Activated CD4-positive, alpha-beta T cell treated with anti-CD3 and anti-CD28 coated beads, Interleukin-2, Interleukin-6, amounts not matched to agents 100 ng/mL and 50 ng/mL, durations not matched to agents 16 hours and 8 hours (primary cell): ENCODE measurements at regions not wholly inside any gene's neighbourhood (a gene's known extent, or its start where the extent isn't known, plus 50 kb on each side); places are given as distances from the start of the nearest gene placed in this dataset.

Experiments
- DNase-seq: peaks from one replicate; pipeline ENCODE4 v3.0.0-alpha.2; 2020

GRCh38 chr3:34696831-34697230, 898.4 kb downstream of the PDCD6IP start:
- no peak for DNase-seq

DNA sequence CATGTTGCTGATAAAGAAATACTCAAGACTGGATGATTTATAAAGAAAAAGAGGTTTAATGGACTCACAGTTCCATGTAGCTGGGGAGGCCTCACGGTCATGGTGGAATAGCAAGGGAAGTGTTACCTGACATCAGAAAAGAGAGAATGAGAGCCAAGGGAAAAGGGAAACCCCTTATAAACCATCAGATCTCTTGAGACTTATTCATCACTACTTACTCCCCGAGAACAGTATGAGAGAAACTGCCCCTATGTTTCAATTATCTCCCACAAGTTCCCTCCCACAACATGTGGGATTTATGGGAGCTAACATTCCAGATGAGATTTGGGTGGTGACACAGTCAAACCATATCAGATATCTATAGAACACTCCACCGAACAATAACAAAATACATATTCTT, 904.6 kb downstream of the PDCD6IP start:
- DNase-seq = no peak

DNA sequence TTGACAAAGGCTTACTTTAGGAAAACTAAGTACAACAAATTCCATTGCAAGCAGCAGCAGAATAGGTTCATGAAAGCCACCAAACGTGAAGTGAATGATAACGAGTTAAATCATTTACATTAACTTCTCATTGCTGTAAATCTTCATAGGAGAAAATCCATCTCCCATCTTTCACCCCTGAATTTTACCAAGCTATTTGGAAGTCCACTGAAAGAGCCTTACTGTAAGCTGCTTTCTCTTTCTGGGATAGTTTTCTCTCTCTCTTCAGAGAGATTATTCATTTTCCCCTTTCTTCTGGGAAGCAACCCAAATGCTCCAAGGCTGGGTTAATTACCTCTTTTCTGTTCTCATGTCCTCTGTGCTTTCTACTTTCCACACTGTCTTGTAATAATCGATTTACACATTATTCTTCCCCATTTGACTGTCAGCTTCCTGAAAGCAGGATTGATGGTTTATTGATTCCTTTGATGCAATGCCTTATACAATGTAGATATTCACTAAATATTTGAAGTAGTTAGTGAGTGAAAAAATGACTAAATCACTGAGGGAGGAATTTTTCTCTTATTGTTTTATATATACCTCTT, 914.3 kb upstream of the ARPP21 start:
- no peak for DNase-seq

DNA sequence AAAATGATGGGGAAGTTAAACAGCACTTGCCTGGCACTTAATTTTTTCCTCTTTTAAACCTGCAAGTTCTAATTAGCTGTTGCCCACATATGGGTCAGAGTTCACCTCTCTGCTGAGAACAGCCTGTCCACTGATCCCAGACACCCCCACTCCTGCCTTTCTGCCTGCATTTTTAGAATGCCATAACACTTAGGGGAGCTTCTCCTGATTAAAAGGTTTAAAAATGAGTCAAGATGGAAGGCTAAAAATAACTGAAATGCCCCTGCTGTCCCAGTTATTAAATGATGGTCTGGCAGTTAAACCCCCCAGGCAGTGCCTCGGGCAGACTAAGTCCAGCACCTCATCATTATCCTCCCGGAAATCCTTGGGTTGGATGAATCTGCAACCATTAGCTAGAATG, 913.6 kb upstream of the ARPP21 start:
- DNase-seq = no peak

GRCh38 chr3:34727700-34728099, 911.6 kb upstream of the ARPP21 start:
- peak; percentile 6 for DNase-seq

DNA sequence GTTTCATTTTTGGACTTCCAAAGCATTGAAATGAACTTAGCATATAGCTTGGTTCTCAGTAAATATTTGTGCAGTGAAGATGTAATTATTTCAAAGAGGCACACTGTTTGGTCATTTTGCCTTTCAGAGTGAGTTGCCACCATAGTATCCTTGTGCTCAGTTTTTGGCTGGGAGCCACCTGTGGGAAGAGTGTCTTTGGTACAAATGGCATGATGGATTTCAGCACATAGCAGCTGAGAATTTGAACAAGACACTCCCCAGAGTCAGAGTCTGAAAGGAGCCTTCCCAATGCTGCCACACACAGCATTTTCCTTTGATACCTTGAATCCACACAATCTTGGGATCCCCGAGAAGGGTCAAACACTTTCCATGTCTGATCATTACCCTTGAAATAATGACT, 897.2 kb upstream of the ARPP21 start:
- DNase-seq = no peak

GRCh38 chr3:34758630-34759261, 880.6 kb upstream of the ARPP21 start:
- DNase-seq = no peak

GRCh38 chr3:34777386-34777785, 861.9 kb upstream of the ARPP21 start:
- DNase-seq = no peak

DNA sequence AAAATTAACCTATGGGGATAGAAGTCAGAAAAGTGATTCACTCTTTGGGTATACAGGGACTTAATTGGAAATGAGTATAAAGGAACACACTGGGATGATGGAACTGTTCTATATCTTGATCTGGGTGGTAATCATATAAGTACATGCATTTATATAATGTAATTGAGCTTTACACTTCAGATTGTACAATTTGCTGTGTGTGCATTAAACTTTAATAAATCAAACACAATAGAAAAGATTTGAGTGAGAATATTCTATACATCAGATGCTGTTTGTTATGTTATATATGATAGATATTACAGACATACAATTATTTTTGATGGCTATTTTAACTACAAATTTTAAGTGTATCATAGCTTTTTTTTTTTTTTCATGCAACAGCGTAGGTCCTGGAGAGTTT, 860.2 kb upstream of the ARPP21 start:
- DNase-seq = no peak

DNA sequence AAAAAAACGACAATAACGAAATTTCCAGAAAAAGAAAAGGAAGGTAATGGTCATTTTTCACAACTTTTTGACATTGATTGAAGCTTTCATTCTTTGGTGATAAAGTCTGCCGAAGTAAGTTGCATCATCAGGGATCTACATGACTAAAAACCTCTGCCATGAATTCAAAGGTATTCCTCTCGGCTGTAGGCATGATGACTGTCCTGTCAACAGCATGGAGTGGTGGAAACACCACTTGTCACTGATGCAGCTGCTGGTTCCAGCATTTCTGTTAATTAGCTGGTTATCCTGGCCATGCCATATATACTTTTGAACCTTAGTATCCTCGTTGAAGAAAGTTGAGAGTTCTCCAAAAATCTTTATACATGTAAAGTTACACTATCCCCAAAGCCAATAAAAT, 859.0 kb upstream of the ARPP21 start:
- no peak for DNase-seq

DNA sequence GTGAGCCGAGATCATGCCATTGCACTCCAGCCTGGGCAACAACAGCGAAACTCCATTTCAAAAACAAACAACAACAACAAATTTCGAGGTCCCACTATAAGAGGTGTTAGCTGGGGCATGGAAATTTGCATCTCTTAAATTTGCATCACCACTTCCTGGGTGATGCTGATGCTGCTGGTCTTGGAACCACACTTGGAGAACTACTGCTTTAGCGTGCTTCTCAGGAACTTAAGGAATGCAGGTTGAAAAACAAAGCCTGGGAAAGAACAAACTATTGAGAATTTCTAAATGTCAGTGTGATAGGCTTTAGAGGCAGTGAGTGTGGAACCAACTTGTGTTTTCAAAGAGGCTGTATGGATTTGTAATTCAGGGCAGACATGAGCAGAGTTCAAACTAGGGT, 858.4 kb upstream of the ARPP21 start:
- DNase-seq = no peak

DNA sequence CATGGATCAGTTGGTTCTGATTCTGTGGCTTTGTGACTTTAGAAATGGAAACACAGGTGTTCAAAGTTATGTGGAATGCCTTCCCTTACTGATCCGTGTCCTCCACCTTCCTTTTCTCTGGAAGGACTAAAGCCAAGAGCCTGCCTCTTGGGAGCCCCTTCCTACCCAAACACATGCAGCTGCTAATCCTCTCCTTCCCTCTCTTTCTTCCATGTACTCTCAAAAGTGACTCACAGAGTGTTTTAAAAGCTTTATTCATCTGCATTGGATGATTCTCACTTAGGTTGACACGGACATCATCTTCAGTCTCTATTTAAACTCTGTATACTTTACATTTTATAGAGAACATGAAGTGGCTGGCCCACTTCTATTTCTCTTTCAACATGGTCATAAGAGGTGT, 856.5 kb upstream of the ARPP21 start:
- DNase-seq = no peak

- no peak for DNase-seq
Measured at GRCh38 chr3:34783876-34784275, 855.4 kb upstream of the ARPP21 start.

- DNase-seq = no peak
Measured at GRCh38 chr3:34793057-34793456, 846.3 kb upstream of the ARPP21 start.

- DNase-seq = no peak
Measured at GRCh38 chr3:34807611-34808010, 831.7 kb upstream of the ARPP21 start.

DNA sequence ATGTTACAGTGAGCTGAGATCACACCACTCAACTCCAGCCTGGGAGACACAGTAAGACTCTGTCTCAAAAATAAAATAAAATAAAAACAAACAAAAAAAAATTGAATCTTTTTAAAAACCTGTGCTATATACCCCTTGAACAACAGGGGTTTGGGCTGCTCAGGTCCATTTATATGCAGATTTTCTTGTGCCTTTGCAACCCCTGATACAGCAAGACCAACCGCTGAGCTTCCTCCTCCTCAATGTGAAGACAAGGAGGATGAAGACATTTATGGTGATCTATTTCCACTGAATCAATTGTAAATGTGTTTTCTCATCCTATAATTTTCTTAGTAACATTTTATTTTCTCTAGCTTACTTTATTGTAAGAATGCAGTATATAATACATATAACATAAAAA, 831.0 kb upstream of the ARPP21 start:
- DNase-seq = no peak

DNA sequence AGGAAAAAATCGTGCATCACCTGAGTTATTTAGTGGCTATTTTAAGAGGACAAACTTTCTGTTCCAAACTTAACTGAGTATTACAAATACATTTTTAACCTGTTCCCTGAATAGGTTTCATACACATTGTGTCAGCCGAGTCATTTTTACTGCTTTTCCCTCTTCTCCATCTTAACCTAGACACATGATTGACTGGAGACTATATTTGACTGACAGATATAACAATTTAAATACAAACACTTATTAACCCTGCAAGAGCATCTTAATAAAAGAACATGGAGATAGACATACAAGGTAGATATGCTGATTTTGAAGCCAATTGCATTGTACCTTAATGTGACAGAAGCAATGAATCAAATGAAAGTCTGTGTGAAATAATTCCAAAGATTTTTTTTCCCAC, 810.5 kb upstream of the ARPP21 start:
- DNase-seq = no peak

DNA sequence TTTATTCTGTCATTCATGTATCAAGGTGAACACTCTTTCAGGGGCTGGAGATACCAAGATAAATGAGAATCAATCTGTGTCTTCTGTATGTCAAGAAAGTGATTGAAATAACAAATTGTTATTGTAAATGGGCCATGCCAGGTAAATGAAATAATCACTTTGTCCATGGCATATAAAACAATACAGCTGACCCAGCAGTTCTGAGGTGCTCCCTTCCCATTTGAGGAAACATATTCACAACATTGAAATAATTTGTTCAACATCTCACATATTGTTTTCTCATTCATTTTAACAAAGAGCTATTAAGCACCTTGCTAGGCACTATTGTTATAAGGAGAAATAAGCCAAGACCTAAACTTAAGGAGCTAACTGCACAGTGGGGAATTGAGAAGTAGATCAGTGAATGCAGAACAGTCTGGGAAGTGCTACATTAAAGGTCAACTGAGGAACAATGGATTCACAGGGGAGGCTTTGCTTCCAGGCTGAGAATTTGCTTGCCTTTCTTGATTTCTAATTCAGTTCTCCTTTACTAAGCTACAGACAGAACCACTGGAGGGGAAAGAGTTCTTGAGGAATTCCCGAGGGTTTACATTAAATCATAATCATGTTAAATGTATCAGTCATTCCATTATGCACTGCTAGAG, 806.3 kb upstream of the ARPP21 start:
- no peak for DNase-seq

DNA sequence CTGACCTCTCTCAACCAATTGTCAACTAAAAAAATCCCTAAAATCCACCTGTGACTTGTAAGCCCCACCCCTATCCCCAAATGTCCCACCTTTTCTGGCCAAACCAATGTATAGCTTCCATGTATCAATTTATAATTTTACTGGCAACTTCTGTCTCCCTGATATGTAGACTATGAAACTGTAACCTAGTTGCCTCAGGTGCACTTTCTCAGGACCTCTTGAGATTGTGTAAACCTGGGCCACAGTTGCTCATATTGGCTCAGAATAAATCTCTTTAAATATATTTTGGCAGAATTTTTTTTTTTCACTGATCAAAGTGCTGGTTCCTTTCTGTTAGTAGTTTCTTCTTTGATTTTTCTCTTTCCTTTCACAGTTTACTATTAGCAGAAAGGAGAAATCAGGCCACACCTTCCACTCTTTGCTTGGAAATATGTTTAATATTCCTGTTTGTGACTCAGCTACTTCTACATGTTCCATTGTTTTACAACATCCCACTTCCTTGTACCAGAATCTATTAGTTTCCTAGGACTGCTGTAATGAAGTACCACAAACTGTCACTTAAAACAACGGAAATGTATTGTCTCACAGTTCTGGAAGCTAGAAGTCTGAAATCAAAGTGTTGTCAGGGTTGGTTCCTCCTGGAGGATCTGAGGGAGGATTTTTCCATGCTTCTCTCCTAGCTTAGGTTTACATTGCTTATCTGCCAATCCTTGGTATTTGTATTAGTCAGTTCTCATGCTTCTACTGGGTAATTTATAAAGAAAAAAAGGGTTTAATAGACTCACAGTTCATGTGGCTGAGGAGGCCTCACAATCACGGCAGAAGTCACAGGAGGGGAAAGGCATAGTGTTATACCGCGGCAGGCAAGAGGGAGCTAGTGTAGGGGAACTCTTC, 801.2 kb upstream of the ARPP21 start:
- DNase-seq = no peak

- DNase-seq = no peak
Measured at GRCh38 chr3:34842706-34843480, 796.4 kb upstream of the ARPP21 start.

DNA sequence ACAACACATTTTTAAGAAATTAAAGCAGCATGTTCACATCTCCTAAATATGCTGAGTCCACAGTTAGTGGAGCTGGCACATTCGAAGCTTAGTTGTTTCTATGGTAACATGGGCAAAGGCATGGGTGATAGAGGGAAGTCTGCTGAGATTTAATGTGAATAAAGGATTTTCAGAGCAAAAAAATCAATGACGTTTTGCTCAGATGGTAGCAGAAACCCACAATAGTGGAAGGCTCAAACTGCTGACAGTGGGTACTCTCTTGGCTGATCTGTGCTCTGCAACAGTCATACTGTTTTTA, 795.1 kb upstream of the ARPP21 start:
- no peak for DNase-seq

GRCh38 chr3:34851137-34851536, 788.2 kb upstream of the ARPP21 start:
- DNase-seq = no peak

DNA sequence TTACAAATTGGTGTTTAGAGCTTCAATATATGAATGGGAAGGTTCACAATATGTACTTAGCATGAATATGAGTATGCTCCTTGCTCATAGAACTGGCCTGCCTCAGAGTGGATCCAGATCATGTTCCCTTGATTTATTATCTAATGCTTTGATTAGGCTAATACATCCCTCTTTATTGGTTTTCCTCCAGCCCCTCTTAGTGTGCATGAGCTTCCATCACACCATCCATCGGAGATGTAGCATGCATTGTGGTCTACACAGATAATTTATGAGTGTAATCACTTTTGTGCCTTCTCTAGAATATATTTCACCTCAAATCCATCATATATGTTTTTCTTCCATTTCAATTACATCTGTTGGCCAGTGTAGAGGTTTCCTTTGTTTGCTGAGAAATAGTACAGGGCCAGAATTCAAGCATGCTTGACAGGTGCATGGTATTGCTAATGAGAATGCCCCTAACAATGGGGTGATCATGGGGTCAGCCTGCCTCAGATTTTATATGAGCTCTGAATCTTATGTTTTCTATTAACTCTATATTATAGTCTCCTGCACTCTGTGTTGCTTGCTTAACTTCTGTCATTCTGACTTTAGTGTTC, 786.4 kb upstream of the ARPP21 start:
- DNase-seq = no peak
